OCI-LY3 (cell line): ENCODE measurements at regions not wholly inside any gene's neighbourhood (a gene's known extent, or its start where the extent isn't known, plus 50 kb on each side); places are given as distances from the start of the nearest gene placed in this dataset.

Source experiments
- H2AFZ ChIP-seq: fragments of 200-600, 300-600 bp; shearing (Covaris generic); 2 replicates; pipeline ENCODE4 v1.6.0; 2014; ENCODE audit warnings: antibody characterized with exemption, low read depth, low read length
- H3K27ac ChIP-seq: fragments of 200-600, 300-600 bp; sonication (generic); 2 replicates; pipeline ENCODE4 v1.5.1; 2014; ENCODE audit warnings: mild to moderate bottlenecking, low read length, moderate library complexity, mixed read lengths
- H3K27me3 ChIP-seq: fragments of 200-600, 300-600 bp; sonication (generic); 2 replicates; pipeline ENCODE4 v1.6.1; 2014; ENCODE audit warnings: low read depth, low read length, mixed read lengths
- H3K36me3 ChIP-seq: fragments of 200-600, 300-600 bp; sonication (generic); replicated peaks from 2 replicates; pipeline ENCODE3; 2014; ENCODE audit warnings: low read depth, low read length, mixed read lengths
- H3K4me1 ChIP-seq: fragments of 300-600, 200-600 bp; sonication (generic); 2 replicates; pipeline ENCODE4 v1.6.1; 2014; ENCODE audit warnings: low read length, mixed read lengths
- H3K4me2 ChIP-seq: fragments of 200-600, 300-600 bp; sonication (generic); 2 replicates; pipeline ENCODE4 v1.6.1; 2014; ENCODE audit warnings: low read length, mixed read lengths
- H3K4me3 ChIP-seq: fragments of 300-600, 200-600 bp; sonication (generic); 2 replicates; pipeline ENCODE4 v1.5.1; 2014; ENCODE audit warnings: antibody characterized with exemption, mild to moderate bottlenecking, low read length, moderate library complexity
- H3K79me2 ChIP-seq: fragments of 300-600, 200-600 bp; shearing (Covaris generic); 2 replicates; pipeline ENCODE4 v1.6.1; 2014; ENCODE audit warnings: mild to moderate bottlenecking, low read length, mixed read lengths
- H3K9ac ChIP-seq: fragments of 300-600, 200-600 bp; shearing (Covaris generic); 2 replicates; pipeline ENCODE4 v1.6.0; 2014; ENCODE audit warnings: mild to moderate bottlenecking, low read length, moderate library complexity
- H3K9me3 ChIP-seq: fragments of 200-600, 300-600 bp; shearing (Covaris generic); 2 replicates; pipeline ENCODE4 v1.6.1; 2014; ENCODE audit warnings: low read length, mixed read lengths; ENCODE audit not compliant: insufficient read depth
- H4K20me1 ChIP-seq: fragments of 200-600, 300-600 bp; sonication (generic); 2 replicates; pipeline ENCODE4 v1.6.1; 2016; ENCODE audit warnings: low read length, mixed read lengths; ENCODE audit not compliant: insufficient read depth
- EZH2phosphoT487 ChIP-seq: fragments of 200-600 bp; shearing (Covaris generic); IDR thresholded peaks from 2 replicates; pipeline ENCODE4 v1.6.1; 2018; ENCODE audit warnings: antibody characterized with exemption, mixed run types, low read depth
- TF ChIP-seq, protein P1 (sequence below): fragments of 200-600, 300-600 bp; sonication (generic); IDR thresholded peaks from 2 replicates; pipeline ENCODE4 v1.5.1; 2014; ENCODE audit warnings: antibody characterized with exemption, low read length, low read depth

DNA sequence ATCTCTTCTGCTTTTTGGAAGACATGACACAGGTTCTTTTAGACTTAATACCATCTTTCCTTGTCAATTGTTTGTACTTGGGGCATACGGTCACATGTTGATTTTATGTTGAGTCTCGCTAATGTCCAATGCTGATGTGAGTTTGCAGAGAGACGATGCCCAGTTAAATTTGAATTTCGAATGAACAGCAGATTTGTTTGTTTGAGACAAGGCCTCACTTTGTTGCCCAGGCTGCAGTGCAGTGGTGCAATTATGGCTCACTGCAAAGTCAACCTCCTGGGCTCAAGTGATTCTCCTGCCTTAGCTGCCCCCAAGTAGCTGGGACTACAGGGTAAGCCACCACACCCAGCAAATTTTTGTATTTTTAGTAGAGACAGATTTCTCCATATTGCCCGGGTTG, 473.5 kb downstream of the RIT2 start:
- H3K9me3 ChIP-seq = no peaks in the 10 kb centered on the region

DNA sequence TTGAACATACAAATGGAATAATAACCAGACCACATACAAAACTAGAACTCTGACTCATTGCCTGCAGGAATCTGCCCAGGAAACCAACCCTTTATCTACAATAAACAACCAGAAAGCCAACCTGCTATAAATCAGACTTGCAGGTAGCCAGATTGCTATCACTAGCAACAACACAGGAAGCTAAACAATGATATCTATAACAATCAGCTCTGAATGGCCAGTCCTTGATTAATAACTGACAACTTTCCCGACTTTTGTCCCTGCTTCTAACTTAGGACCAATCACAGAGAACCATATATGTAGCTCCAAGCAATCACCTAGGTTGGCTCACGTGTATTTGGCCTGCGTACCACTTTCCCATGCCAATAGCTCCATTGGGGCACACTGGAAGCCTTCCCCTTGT, 470.8 kb downstream of the RIT2 start:
- H3K4me2 ChIP-seq = no peak overlapping the region
- H2AFZ ChIP-seq = no peak overlapping the region
- TF ChIP-seq, protein P1, sequence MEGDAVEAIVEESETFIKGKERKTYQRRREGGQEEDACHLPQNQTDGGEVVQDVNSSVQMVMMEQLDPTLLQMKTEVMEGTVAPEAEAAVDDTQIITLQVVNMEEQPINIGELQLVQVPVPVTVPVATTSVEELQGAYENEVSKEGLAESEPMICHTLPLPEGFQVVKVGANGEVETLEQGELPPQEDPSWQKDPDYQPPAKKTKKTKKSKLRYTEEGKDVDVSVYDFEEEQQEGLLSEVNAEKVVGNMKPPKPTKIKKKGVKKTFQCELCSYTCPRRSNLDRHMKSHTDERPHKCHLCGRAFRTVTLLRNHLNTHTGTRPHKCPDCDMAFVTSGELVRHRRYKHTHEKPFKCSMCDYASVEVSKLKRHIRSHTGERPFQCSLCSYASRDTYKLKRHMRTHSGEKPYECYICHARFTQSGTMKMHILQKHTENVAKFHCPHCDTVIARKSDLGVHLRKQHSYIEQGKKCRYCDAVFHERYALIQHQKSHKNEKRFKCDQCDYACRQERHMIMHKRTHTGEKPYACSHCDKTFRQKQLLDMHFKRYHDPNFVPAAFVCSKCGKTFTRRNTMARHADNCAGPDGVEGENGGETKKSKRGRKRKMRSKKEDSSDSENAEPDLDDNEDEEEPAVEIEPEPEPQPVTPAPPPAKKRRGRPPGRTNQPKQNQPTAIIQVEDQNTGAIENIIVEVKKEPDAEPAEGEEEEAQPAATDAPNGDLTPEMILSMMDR = no peak
- no peak for TF ChIP-seq EZH2phosphoT487

More for the DNA sequence above, 473.5 kb downstream of the RIT2 start:
- TF ChIP-seq, protein P1 = no peak
- TF ChIP-seq EZH2phosphoT487 = no peak
- Histone ChIP-seq H3K4me2 (no peak overlapping the region), H3K4me1 (peaks cover 12% of the 10 kb centered on the region; the same call in 1 of the 2 replicates), H3K36me3 (no peaks in the 10 kb centered on the region), H4K20me1 (no peaks in the 10 kb centered on the region), H2AFZ (no peak overlapping the region), H3K27ac (no peak overlapping the region), H3K79me2 (no peaks in the 10 kb centered on the region), H3K9ac (no peak overlapping the region), H3K4me3 (no peak overlapping the region), H3K27me3 (no peaks in the 10 kb centered on the region)

DNA sequence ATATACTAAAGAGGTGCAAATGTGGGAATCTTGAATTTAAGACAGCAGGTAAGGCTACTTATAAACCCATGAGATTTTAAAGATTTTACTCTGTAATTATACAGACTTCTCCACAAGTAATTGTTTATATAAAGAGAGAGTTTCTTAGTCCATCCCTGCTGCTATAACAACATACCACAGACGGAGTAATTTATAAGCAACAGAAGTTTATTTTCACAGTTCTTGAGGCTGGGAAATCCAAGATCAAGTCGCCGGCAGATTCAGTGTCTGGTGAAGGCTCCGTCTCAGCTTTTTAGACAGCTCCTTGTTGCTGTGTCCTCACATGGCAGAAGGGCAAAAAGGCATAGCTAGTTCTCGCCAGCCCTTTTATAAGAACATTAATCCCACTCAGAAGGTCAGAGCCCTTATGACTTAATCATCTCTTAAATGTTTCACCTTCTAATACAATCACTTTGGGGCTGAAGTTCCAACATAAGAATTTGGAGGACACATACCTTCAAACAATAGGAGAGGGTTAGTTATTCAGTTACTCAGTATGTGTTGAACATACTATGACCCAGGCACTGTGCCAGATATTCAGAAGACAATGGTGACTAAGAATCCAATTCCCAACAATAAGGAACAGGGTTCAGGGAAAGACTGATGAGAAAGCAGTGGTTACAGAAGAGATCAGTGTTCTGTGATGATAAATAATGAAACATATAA, 466.0 kb downstream of the RIT2 start:
- H3K4me2 ChIP-seq = no peak overlapping the region
- no peak overlapping the region for H3K4me3 ChIP-seq
- H3K4me1 ChIP-seq = peaks cover 14% of the 10 kb centered on the region
- H3K27me3 ChIP-seq = no peaks in the 10 kb centered on the region
- no peak overlapping the region for H3K9ac ChIP-seq
- no peak overlapping the region for H3K27ac ChIP-seq
- no peaks in the 10 kb centered on the region for H4K20me1 ChIP-seq
- H3K9me3 ChIP-seq = no peaks in the 10 kb centered on the region
- TF ChIP-seq, protein P1 = no peak
- TF ChIP-seq EZH2phosphoT487 = no peak
- H2AFZ ChIP-seq = no peak overlapping the region
- no peaks in the 10 kb centered on the region for H3K36me3 ChIP-seq
- H3K79me2 ChIP-seq = no peaks in the 10 kb centered on the region

More for the DNA sequence above, 470.8 kb downstream of the RIT2 start:
- H3K9me3 ChIP-seq = no peaks in the 10 kb centered on the region
- no peaks in the 10 kb centered on the region for H3K79me2 ChIP-seq
- no peaks in the 10 kb centered on the region for H3K27me3 ChIP-seq
- H3K27ac ChIP-seq = no peak overlapping the region
- no peaks in the 10 kb centered on the region for H3K36me3 ChIP-seq
- H3K4me1 ChIP-seq = peaks cover 12% of the 10 kb centered on the region; the same call in 1 of the 2 replicates
- H3K9ac ChIP-seq = no peak overlapping the region
- H3K4me3 ChIP-seq = no peak overlapping the region
- H4K20me1 ChIP-seq = no peaks in the 10 kb centered on the region

DNA sequence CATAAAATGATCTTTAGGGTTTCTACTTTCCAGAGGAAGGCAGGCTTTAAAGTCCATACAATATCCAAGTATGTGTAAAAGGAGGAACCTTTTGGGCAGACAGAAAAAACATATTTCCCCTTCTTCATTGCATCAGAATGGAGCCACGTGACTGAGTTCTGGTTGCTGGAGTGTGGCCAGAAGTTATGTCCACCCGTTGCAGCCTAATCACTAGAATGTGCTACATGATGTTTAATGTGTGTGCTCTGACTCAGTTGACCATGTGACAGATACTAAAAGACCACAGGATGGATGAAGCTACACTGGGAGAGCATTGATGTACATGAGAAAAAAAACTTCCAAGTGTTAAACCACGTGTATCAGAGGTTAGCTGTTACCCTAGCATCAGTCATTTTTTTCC, 460.9 kb downstream of the RIT2 start:
- no peaks in the 10 kb centered on the region for H3K9me3 ChIP-seq
- H3K4me2 ChIP-seq = no peak overlapping the region
- no peak overlapping the region for H3K27ac ChIP-seq
- peaks cover 5% of the 10 kb centered on the region; the same call in 1 of the 2 replicates for H3K4me1 ChIP-seq
- TF ChIP-seq EZH2phosphoT487 = no peak
- TF ChIP-seq, protein P1 = no peak
- no peaks in the 10 kb centered on the region for H3K36me3 ChIP-seq
- H2AFZ ChIP-seq = no peak overlapping the region
- no peaks in the 10 kb centered on the region for H4K20me1 ChIP-seq
- H3K27me3 ChIP-seq = no peaks in the 10 kb centered on the region
- no peaks in the 10 kb centered on the region for H3K79me2 ChIP-seq
- H3K4me3 ChIP-seq = no peak overlapping the region
- no peak overlapping the region for H3K9ac ChIP-seq
